ENCODE measurements at regions not wholly inside any gene's neighbourhood (a gene's known extent, or its start where the extent isn't known, plus 50 kb on each side); places are given as distances from the start of the nearest gene placed in this dataset.
"Not testable (repeated sequence)": the region's sequence is repeated elsewhere in the genome, so short reads cannot be mapped to it uniquely, and the experiment has no call there.

GRCh38 chr3:13137941-13138832 lies 65.0 kb upstream of the IQSEC1 start:
- no peak for DNase-seq (ENCODE audit: low spot score)

DNA sequence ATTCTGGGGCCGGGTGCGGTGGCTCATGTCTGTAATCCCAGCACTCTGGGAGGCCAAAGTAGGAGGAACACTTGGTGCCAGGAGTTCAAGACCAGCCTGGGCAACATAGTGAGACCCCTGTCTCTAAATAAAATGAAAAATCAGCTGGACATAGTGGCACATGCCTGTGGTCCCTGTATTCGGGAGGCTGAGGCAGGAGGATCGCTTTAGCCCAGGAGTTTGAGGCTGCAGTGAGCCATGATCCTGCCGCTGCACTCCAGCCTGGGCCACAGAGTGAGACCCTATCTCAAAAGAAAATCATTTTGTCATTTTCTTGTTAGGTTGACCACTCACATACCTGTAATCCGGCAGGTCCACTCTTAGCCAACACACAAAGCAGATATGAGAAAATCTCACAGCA lies 63.6 kb upstream of the IQSEC1 start:
- not testable (repeated sequence) for DNase-seq (ENCODE audit: low spot score)

- DNase-seq (ENCODE audit: low spot score): no peak
These were observed 63.2 kb upstream of the IQSEC1 start for GRCh38 chr3:13136426-13136825.

- no peak for DNase-seq (ENCODE audit: low spot score)
These were observed 62.6 kb upstream of the IQSEC1 start for GRCh38 chr3:13135811-13136321.

- no peak for DNase-seq (ENCODE audit: low spot score)
These were observed 62.1 kb upstream of the IQSEC1 start for GRCh38 chr3:13135251-13135810.

- DNase-seq (ENCODE audit: low spot score): no peak
These were observed 61.6 kb upstream of the IQSEC1 start for GRCh38 chr3:13134879-13135206.

GRCh38 chr3:13134166-13134878 lies 61.1 kb upstream of the IQSEC1 start:
- no peak for DNase-seq (ENCODE audit: low spot score)

- no peak for DNase-seq (ENCODE audit: low spot score)
These were observed 60.3 kb upstream of the IQSEC1 start for GRCh38 chr3:13133471-13133981.

- DNase-seq (ENCODE audit: low spot score): no peak
These were observed 59.6 kb upstream of the IQSEC1 start for GRCh38 chr3:13132731-13133410.

- DNase-seq (ENCODE audit: low spot score): no peak
These were observed 59.1 kb upstream of the IQSEC1 start for GRCh38 chr3:13132281-13132680.

DNA sequence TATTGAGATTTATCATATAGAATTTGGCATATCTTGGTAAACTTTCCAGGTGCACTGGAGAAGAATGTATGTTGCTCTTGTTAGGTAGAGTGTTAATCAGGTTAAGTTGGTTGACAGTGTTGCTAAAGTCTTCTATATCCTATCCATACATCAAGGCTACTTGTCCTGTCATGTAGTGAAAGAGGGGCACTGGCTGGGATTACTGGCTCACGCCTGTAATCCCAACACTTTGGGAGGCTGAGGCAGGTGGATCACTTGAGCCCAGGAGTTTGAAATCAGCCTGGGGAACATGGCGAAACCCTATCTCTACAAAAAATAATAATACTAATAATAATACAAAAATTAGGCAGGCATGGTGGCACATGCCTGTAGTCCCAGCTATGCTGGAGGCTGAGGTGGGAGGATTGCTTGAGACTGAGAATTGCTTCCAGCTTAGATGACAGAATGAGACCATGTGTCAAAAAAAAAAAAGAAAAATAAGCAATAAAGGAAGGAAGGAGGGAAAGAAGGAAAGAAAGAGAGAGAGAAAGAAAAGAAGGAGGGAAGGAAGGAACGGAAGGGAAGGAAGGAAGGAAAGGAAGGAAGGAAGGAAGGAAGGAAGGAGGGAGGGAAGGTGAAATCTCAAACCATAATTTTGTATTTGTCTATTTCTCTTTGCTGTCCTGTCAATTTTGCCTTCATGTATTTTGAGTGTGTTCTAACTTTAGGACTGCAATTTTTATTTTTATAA lies 57.4 kb upstream of the IQSEC1 start:
- DNase-seq (ENCODE audit: low spot score): no peak

- DNase-seq (ENCODE audit: low spot score): no peak
These were observed 52.1 kb upstream of the IQSEC1 start for GRCh38 chr3:13125092-13126015.

DNA sequence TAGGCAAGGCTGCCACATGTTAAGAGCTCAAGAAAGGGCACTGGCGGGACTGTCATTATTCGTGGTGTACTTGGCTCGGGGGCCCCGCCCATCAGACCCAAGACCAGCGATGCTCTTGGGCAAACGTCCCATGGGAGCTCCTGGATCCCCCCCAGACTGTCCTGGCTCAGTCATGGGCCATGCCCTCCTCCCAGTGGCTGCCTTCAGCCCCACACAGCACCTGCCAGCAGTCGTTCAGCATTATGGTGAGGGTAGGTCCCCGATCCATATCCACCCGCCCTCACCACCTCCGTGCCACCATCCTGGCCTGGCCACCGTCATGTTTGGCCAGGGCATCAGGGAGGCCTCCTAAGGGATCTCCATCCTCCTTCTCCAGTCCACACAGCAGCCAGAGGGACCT lies 51.4 kb upstream of the IQSEC1 start:
- DNase-seq (ENCODE audit: low spot score): no peak

DNA sequence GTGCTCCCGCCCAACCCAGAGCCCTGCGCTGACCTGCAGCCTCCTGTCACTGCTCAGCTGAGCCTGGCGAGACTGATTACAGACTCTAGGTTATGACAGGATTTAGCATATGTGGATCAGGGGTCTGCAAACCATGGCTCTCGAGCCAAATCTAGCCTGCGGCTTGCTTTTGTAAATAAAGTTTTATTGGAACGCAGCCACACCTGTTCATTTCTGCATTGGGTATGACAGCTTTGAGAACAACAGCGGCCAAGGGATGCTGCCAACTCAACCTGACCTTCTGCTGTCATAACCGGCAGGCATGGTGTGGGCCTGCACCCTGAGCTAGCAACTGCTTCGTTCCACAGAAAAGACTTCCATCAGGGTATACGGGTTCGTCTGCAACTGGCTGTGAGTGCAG lies 50.5 kb upstream of the IQSEC1 start:
- DNase-seq (ENCODE audit: low spot score): no peak

- no peak for DNase-seq (ENCODE audit: low spot score)
These were observed 49.9 kb upstream of the IQSEC1 start for GRCh38 chr3:13123013-13123654.

All from LoVo (cell line).